ENCODE measurements at regions not wholly inside any gene's neighbourhood (a gene's known extent, or its start where the extent isn't known, plus 50 kb on each side); places are given as distances from the start of the nearest gene placed in this dataset.
"Not testable (repeated sequence)": the region's sequence is repeated elsewhere in the genome, so short reads cannot be mapped to it uniquely, and the experiment has no call there.

GRCh38 chrX:125681507-125681906 lies 361.8 kb downstream of the TEX13C start:
- DNase-seq, result no peak

- not testable (repeated sequence) for DNase-seq
These were observed 370.9 kb downstream of the TEX13C start for GRCh38 chrX:125690522-125690921.

- DNase-seq, result no peak
These were observed 374.5 kb downstream of the TEX13C start for GRCh38 chrX:125694171-125694570.

- no peak for DNase-seq
These were observed 389.4 kb downstream of the TEX13C start for GRCh38 chrX:125709074-125709473.

GRCh38 chrX:125709532-125709931 lies 389.9 kb downstream of the TEX13C start:
- DNase-seq, result no peak

GRCh38 chrX:125710403-125711062 lies 390.9 kb downstream of the TEX13C start:
- DNase-seq, result no peak

GRCh38 chrX:125711103-125711502 lies 391.4 kb downstream of the TEX13C start:
- DNase-seq, result no peak

- DNase-seq, result no peak
These were observed 394.0 kb downstream of the TEX13C start for GRCh38 chrX:125713633-125714032.

- DNase-seq, result no peak
These were observed 407.4 kb downstream of the TEX13C start for GRCh38 chrX:125727117-125727516.

- no peak for DNase-seq
These were observed 416.5 kb downstream of the TEX13C start for GRCh38 chrX:125736008-125736729.

GRCh38 chrX:125742811-125743210 lies 423.1 kb downstream of the TEX13C start:
- no peak for DNase-seq

- DNase-seq, result no peak
These were observed 421.2 kb downstream of the DCAF12L2 start for GRCh38 chrX:125744914-125745313.

- no peak for DNase-seq
These were observed 408.1 kb downstream of the DCAF12L2 start for GRCh38 chrX:125757794-125758564.

- DNase-seq, result no peak
These were observed 407.3 kb downstream of the DCAF12L2 start for GRCh38 chrX:125758819-125759218.

- DNase-seq, result no peak
These were observed 403.1 kb downstream of the DCAF12L2 start for GRCh38 chrX:125762954-125763353.

GRCh38 chrX:125765347-125765746 lies 400.7 kb downstream of the DCAF12L2 start:
- no peak for DNase-seq

- DNase-seq, result no peak
These were observed 396.5 kb downstream of the DCAF12L2 start for GRCh38 chrX:125769628-125770027.

GRCh38 chrX:125778261-125778660 lies 387.8 kb downstream of the DCAF12L2 start:
- DNase-seq, result no peak

- no peak for DNase-seq
These were observed 383.9 kb downstream of the DCAF12L2 start for GRCh38 chrX:125782184-125782583.

- no peak for DNase-seq
These were observed 379.8 kb downstream of the DCAF12L2 start for GRCh38 chrX:125786316-125786715.

- DNase-seq, result no peak
These were observed 374.3 kb downstream of the DCAF12L2 start for GRCh38 chrX:125791787-125792186.

GRCh38 chrX:125810856-125811255 lies 355.2 kb downstream of the DCAF12L2 start:
- no peak for DNase-seq

- DNase-seq, result no peak
These were observed 340.0 kb downstream of the DCAF12L2 start for GRCh38 chrX:125826080-125826479.

All from CD4-positive, alpha-beta T cell treated with Interleukin-1 beta for 1 hour (primary cell).